ENCODE measurements at regions not wholly inside any gene's neighbourhood (a gene's known extent, or its start where the extent isn't known, plus 50 kb on each side); places are given as distances from the start of the nearest gene placed in this dataset.

DNA sequence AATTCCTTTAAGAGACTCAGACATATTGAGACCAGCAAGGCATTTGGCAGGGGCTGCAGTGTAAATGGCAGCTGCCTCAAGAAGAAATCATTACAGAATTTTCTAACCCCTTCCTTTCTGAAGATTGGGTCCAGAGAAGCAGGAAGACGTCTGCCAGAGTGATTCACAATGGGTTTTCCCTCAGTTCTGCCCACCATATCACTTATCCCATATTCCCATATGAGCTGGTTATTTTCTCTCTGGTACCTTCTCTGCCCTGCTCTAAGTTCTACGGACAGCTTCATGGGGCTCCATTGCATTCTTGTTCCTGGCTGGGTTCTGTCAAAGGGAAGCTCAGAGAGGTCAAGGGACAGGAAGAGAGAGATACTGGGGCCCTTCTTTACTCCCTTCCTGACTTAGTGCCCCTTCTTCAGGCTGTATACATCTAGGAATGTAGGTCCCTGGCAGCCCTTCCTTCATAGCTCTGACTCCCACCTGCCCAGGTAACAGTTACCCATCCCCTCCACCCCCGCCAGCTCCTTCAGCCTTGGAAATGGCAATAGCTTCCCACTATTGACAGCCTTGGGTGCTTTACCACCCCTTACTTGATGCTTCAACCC, 420.6 kb upstream of the DAB1 start:
- Histone ChIP-seq H3K27ac (ENCODE audit: low read depth in 1 of 2, low read length in 2 of 2) (no peak overlapping the region), H3K9me3 (ENCODE audit: control insufficient read depth in 4 of 4, low read length in 3 of 4) (peaks cover 0 to 14% (median 5%) of the 10 kb centered on the region in 4 donors), H3K9ac (ENCODE audit: low read depth in 1 of 2, low read length in 2 of 2) (no peak overlapping the region), H3K4me1 (ENCODE audit: control insufficient read depth in 4 of 4, insufficient read depth in 4 of 4, low read length in 3 of 4) (no peaks in the 10 kb centered on the region), H3K27me3 (ENCODE audit: control insufficient read depth in 4 of 4, insufficient read depth in 4 of 4, low read length in 3 of 4) (no peaks in the 10 kb centered on the region), H3K36me3 (ENCODE audit: control insufficient read depth in 4 of 4, insufficient read depth in 3 of 4, low read depth in 1 of 4, low read length in 3 of 4) (no peaks in the 10 kb centered on the region), H3K4me3 (ENCODE audit: low read depth in 1 of 3, low read length in 3 of 3) (no peak overlapping the region)
- DNase-seq (ENCODE audit: low spot score) = no peak
- 87% methylated on average over 3 of the region's 3 CpGs for WGBS
- TF ChIP-seq FOXA1 (IDR thresholded peaks at IDR 0.05) = no peak
- TF ChIP-seq ZBTB33 (IDR thresholded peaks at IDR 0.05) = no peak
- no peak for TF ChIP-seq FOXA2 (IDR thresholded peaks at IDR 0.05)
- TF ChIP-seq HNF4G (IDR thresholded peaks at IDR 0.05) = no peak
- no peak for TF ChIP-seq EGR1 (IDR thresholded peaks at IDR 0.05; ENCODE audit: low read depth in 2 of 2)
- no peak for TF ChIP-seq RAD21 (IDR thresholded peaks at IDR 0.05)
- TF ChIP-seq REST (IDR thresholded peaks at IDR 0.05) = no peak
- TF ChIP-seq, protein P1, sequence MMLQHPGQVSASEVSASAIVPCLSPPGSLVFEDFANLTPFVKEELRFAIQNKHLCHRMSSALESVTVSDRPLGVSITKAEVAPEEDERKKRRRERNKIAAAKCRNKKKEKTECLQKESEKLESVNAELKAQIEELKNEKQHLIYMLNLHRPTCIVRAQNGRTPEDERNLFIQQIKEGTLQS (IDR thresholded peaks at IDR 0.05) = no peak

DNA sequence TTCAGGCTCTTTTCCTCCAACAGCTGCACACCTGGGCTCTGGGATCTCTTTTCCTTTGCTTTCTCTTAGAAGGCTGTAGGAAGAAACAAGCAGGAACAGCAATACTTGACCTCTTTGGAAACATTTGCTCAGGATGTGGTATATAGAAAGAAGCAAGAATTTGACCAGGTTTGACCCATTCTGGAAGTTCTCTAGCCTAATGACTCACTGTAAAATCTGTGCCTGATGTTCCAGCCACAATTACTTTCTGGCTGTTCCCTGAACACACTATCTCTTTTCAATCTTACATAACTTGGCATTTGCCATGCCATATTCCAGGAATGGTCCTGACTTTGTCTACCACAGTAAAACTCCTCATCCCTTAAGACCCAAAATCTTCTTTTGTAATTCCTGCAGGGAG, 419.9 kb upstream of the DAB1 start:
- TF ChIP-seq CTCF (IDR thresholded peaks at IDR 0.05; ENCODE audit: low read depth, low read length, missing input control) = no peak
- no peak for TF ChIP-seq TAF1 (conservative IDR thresholded peaks at IDR 0.05)
- no peak for TF ChIP-seq HNF4A (conservative IDR thresholded peaks at IDR 0.05)
- no peak for TF ChIP-seq HNF4G (IDR thresholded peaks at IDR 0.05)
- TF ChIP-seq FOXA2 (IDR thresholded peaks at IDR 0.05) = no peak
- no peaks in the 10 kb centered on the region for H3K4me1 ChIP-seq (ENCODE audit: control insufficient read depth in 4 of 4, insufficient read depth in 4 of 4, low read length in 3 of 4)
- H3K27ac ChIP-seq (ENCODE audit: low read depth in 1 of 2, low read length in 2 of 2) = no peak overlapping the region
- DNase-seq (ENCODE audit: low spot score) = no peak
- no peaks in the 10 kb centered on the region for H3K27me3 ChIP-seq (ENCODE audit: control insufficient read depth in 4 of 4, insufficient read depth in 4 of 4, low read length in 3 of 4)
- no peaks in the 10 kb centered on the region for H3K36me3 ChIP-seq (ENCODE audit: control insufficient read depth in 4 of 4, insufficient read depth in 3 of 4, low read depth in 1 of 4, low read length in 3 of 4)
- H3K9me3 ChIP-seq (ENCODE audit: control insufficient read depth in 4 of 4, low read length in 3 of 4) = peaks cover 0 to 14% (median 5%) of the 10 kb centered on the region in 4 donors
- no peak overlapping the region for H3K4me3 ChIP-seq (ENCODE audit: low read depth in 1 of 3, low read length in 3 of 3)
- H3K9ac ChIP-seq (ENCODE audit: low read depth in 1 of 2, low read length in 2 of 2) = no peak overlapping the region

Data from liver (tissue), 8 donors.